Osteocyte (in vitro differentiated cells): ENCODE measurements at regions not wholly inside any gene's neighbourhood (a gene's known extent, or its start where the extent isn't known, plus 50 kb on each side); places are given as distances from the start of the nearest gene placed in this dataset.

Source experiments
- DNase-seq: peaks from one replicate; pipeline ENCODE4 v3.0.0; 2021; ENCODE audit warnings: mixed read lengths; ENCODE audit not compliant: unreplicated experiment; ENCODE audit errors: extremely low spot score
- H3K27ac Mint-ChIP-seq: one replicate; pipeline ENCODE4 v1.8.0; 2021; ENCODE audit warnings: mild to moderate bottlenecking, mixed read lengths; ENCODE audit not compliant: unreplicated experiment
- H3K27me3 Mint-ChIP-seq: one replicate; pipeline ENCODE4 v1.8.0; 2021; ENCODE audit warnings: mixed read lengths; ENCODE audit not compliant: unreplicated experiment
- H3K36me3 Mint-ChIP-seq: one replicate; pipeline ENCODE4 v1.8.0; 2021; ENCODE audit warnings: mixed read lengths; ENCODE audit not compliant: unreplicated experiment
- H3K4me1 Mint-ChIP-seq: one replicate; pipeline ENCODE4 v1.8.0; 2021; ENCODE audit warnings: mixed read lengths; ENCODE audit not compliant: unreplicated experiment
- H3K4me3 Mint-ChIP-seq: one replicate; pipeline ENCODE4 v1.8.0; 2021; ENCODE audit warnings: mild to moderate bottlenecking, moderate library complexity, mixed read lengths; ENCODE audit not compliant: unreplicated experiment
- H3K9me3 Mint-ChIP-seq: one replicate; pipeline ENCODE4 v1.8.0; 2021; ENCODE audit warnings: mixed read lengths; ENCODE audit not compliant: unreplicated experiment
- TF ChIP-seq, protein P1 (sequence below): fragments of 200-600 bp; sonication (generic); IDR thresholded peaks from 2 replicates; pipeline ENCODE4 v1.5.0; 2021; ENCODE audit warnings: antibody characterized with exemption, mild to moderate bottlenecking, moderate library complexity

DNA sequence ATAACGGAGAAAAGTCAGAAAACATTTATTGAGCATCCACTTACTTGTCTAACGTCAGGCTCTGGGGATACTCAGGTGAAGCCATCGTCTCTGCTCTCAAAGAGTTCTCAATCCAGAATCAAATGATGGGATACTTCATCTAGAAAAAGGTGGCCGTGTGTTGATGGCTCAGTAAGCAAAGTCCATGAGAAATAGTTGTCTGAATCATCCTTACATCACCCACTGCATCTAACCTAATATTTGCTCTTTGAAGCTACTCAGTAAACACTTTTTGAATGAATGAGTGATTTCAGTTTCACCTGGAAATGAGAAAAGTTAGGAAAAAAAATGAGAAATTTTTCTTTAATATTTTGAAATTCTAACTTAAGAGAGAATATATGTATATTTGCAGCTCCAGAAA is 155.3 kb upstream of the PKN2 start:
- H3K4me3 Mint-ChIP-seq, result no peak overlapping the region
- no peaks in the 10 kb centered on the region for H3K9me3 Mint-ChIP-seq
- H3K27ac Mint-ChIP-seq, result no peak overlapping the region
- no peaks in the 10 kb centered on the region for H3K36me3 Mint-ChIP-seq
- H3K4me1 Mint-ChIP-seq, result no peaks in the 10 kb centered on the region
- no peak for DNase-seq
- no peaks in the 10 kb centered on the region for H3K27me3 Mint-ChIP-seq
- TF ChIP-seq, protein P1, sequence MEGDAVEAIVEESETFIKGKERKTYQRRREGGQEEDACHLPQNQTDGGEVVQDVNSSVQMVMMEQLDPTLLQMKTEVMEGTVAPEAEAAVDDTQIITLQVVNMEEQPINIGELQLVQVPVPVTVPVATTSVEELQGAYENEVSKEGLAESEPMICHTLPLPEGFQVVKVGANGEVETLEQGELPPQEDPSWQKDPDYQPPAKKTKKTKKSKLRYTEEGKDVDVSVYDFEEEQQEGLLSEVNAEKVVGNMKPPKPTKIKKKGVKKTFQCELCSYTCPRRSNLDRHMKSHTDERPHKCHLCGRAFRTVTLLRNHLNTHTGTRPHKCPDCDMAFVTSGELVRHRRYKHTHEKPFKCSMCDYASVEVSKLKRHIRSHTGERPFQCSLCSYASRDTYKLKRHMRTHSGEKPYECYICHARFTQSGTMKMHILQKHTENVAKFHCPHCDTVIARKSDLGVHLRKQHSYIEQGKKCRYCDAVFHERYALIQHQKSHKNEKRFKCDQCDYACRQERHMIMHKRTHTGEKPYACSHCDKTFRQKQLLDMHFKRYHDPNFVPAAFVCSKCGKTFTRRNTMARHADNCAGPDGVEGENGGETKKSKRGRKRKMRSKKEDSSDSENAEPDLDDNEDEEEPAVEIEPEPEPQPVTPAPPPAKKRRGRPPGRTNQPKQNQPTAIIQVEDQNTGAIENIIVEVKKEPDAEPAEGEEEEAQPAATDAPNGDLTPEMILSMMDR, result no peak

- no peaks in the 10 kb centered on the region for H3K4me1 Mint-ChIP-seq
- no peak for DNase-seq
- TF ChIP-seq, protein P1, result no peak
- H3K9me3 Mint-ChIP-seq, result no peaks in the 10 kb centered on the region
- H3K27ac Mint-ChIP-seq, result no peak overlapping the region
- no peak overlapping the region for H3K4me3 Mint-ChIP-seq
- H3K27me3 Mint-ChIP-seq, result no peaks in the 10 kb centered on the region
- H3K36me3 Mint-ChIP-seq, result no peaks in the 10 kb centered on the region
Measured at GRCh38 chr1:88529581-88529980, 154.5 kb upstream of the PKN2 start.

- Mint-ChIP-seq H3K27ac (no peak overlapping the region), H3K4me1 (no peaks in the 10 kb centered on the region), H3K4me3 (no peak overlapping the region), H3K27me3 (no peaks in the 10 kb centered on the region), H3K36me3 (no peaks in the 10 kb centered on the region), H3K9me3 (no peaks in the 10 kb centered on the region)
- no peak for DNase-seq
- TF ChIP-seq, protein P1, result no peak
Measured at GRCh38 chr1:88530246-88530645, 153.8 kb upstream of the PKN2 start.

DNA sequence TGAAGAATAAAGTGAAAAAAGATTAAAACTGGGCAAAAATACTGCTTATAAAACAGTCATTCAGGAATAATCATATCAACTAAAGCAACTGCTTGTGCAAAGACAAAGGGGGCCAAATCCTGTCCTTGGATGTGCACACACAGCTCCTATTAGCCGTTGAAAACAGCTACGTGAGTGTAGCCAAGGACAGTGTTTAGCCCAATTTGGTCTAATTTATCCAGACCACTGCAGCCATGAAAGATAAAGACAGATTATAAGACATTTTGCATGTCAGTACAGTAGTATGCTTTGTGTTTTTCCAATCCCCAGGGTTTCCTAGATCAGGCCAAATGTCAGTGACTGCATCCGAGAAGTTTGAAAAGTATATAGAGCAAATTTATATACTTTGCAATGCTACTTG is 146.3 kb upstream of the PKN2 start:
- Mint-ChIP-seq H3K9me3 (no peaks in the 10 kb centered on the region), H3K4me1 (no peaks in the 10 kb centered on the region), H3K27ac (no peak overlapping the region), H3K36me3 (no peaks in the 10 kb centered on the region), H3K4me3 (no peak overlapping the region), H3K27me3 (no peaks in the 10 kb centered on the region)
- DNase-seq, result no peak
- TF ChIP-seq, protein P1, result no peak

DNA sequence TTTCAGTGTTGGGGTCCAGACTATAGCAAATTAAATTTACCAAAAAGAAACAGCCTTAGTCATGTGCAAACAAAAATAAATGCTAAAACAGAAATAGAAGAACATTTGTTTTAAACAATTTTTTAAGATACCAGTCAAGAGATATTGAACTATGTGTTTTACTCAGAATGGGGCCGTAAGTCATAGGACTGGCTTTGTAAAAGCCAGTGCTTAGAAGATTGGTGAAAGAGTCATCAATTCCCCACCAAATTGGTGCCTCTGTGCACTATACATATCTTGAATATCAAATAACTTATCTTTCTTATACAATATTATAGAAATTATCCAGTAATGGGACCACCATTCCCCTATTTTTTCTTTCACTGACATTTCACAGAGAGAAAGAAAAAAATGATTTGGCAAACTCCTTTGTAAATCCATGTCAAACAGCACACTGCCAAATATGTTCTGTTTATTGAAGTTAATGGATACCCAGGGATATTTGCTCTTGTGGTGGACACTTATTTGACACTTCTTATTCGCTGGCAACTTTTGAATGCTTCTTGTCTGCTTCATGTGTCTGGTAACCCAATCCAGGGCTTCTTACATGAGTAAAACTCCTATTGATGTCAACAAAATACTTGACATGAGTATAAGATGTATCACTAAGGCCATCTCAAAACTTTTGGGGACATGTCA is 145.7 kb upstream of the PKN2 start:
- Mint-ChIP-seq H3K27me3 (no peaks in the 10 kb centered on the region), H3K4me1 (no peaks in the 10 kb centered on the region), H3K36me3 (no peaks in the 10 kb centered on the region), H3K9me3 (no peaks in the 10 kb centered on the region), H3K4me3 (no peak overlapping the region), H3K27ac (no peak overlapping the region)
- no peak for DNase-seq
- TF ChIP-seq, protein P1, result no peak
